Breast epithelium (tissue), 3 donors: ENCODE measurements at regions not wholly inside any gene's neighbourhood (a gene's known extent, or its start where the extent isn't known, plus 50 kb on each side); places are given as distances from the start of the nearest gene placed in this dataset.
"Not testable (repeated sequence)": the region's sequence is repeated elsewhere in the genome, so short reads cannot be mapped to it uniquely, and the experiment has no call there.

ENCODE experiments used
- POLR2A ChIP-seq: fragments of 450-650 bp; IDR thresholded peaks from one replicate; pipeline ENCODE4 v1.6.1; 2016; ENCODE audit warnings: antibody characterized with exemption, mild to moderate bottlenecking, moderate library complexity
- TF ChIP-seq, protein P1 (sequence below), 3 donors: fragments of 450-650 bp; IDR thresholded peaks; one replicate each; pipeline ENCODE4 v1.5.1; 2016 to 2017; ENCODE audit warnings: antibody characterized with exemption in 3 of 3, mild to moderate bottlenecking in 3 of 3, moderate library complexity in 3 of 3

DNA sequence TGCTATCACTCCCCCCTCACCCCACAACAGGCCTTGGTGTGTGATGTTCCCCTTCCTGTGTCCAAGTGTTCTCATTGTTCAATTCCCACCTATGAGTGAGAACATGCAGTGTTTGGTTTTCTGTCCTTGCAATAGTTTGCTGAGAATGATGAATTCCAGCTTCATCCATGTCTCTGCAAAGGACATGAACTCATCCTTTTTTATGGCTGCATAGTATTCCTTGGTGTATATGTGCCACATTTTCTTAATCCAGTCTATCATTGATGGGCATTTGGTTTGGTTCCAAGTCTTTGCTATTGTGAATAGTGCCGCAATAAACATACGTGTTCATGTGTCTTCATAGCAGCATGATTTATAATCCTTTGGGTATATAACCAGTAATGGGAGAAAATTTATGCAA, 106.0 kb upstream of the ESX1 start:
- TF ChIP-seq, protein P1, sequence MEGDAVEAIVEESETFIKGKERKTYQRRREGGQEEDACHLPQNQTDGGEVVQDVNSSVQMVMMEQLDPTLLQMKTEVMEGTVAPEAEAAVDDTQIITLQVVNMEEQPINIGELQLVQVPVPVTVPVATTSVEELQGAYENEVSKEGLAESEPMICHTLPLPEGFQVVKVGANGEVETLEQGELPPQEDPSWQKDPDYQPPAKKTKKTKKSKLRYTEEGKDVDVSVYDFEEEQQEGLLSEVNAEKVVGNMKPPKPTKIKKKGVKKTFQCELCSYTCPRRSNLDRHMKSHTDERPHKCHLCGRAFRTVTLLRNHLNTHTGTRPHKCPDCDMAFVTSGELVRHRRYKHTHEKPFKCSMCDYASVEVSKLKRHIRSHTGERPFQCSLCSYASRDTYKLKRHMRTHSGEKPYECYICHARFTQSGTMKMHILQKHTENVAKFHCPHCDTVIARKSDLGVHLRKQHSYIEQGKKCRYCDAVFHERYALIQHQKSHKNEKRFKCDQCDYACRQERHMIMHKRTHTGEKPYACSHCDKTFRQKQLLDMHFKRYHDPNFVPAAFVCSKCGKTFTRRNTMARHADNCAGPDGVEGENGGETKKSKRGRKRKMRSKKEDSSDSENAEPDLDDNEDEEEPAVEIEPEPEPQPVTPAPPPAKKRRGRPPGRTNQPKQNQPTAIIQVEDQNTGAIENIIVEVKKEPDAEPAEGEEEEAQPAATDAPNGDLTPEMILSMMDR (IDR thresholded peaks at IDR 0.05): not testable (repeated sequence)
- not testable (repeated sequence) for TF ChIP-seq POLR2A
